Upper lobe of left lung (tissue), 4 donors: ENCODE measurements at regions not wholly inside any gene's neighbourhood (a gene's known extent, or its start where the extent isn't known, plus 50 kb on each side); places are given as distances from the start of the nearest gene placed in this dataset.

Source experiments
- EP300 ChIP-seq, 4 donors: sonication (generic); formaldehyde crosslinking; IDR thresholded peaks; one replicate each; pipeline ENCODE4 v1.5.1; 2017; ENCODE audit warnings: antibody characterized with exemption in 4 of 4, control low read depth in 2 of 4
- POLR2A ChIP-seq, 4 donors: fragments of 450-650 bp; IDR thresholded peaks; one replicate each; pipeline ENCODE4 v1.5.1; 2016 to 2017; ENCODE audit warnings: antibody characterized with exemption in 4 of 4, mild to moderate bottlenecking in 2 of 4
- POLR2AphosphoS5 ChIP-seq, 2 donors: sonication (generic); formaldehyde crosslinking; IDR thresholded peaks; one replicate each; pipeline ENCODE4 v1.5.1; 2017; ENCODE audit warnings: antibody characterized with exemption in 2 of 2
- TF ChIP-seq, protein P1 (sequence below), 6 experiments: fragments of 450-650 bp in 4 of 6; fragments of 200-600 bp in 2 of 6; sonication (generic) in 2 of 6; IDR thresholded peaks; one replicate each; pipeline ENCODE4 v1.5.1; 2016 to 2019; ENCODE audit warnings: antibody characterized with exemption in 6 of 6

DNA sequence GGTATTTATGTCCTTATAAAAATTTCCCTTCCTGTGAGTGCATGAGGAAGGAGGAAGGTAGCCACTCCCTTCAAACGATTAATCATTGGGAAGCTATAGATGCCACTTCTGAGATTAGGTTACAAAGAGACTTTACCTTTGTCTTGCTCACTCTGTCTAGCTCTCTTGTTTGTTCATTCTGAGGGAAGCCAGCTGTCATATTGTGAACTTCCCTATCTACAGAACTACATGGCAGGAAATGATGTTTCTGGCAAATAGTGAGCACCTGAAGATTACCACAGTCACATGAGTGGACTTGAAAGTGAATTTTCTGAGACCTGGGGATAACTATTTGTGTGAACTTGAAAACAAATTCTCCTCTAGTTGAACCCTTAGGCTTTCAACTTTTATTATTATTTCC is 776.8 kb downstream of the CCDC85A start:
- TF ChIP-seq POLR2A (IDR thresholded peaks at IDR 0.05) = no peak
- TF ChIP-seq, protein P1, sequence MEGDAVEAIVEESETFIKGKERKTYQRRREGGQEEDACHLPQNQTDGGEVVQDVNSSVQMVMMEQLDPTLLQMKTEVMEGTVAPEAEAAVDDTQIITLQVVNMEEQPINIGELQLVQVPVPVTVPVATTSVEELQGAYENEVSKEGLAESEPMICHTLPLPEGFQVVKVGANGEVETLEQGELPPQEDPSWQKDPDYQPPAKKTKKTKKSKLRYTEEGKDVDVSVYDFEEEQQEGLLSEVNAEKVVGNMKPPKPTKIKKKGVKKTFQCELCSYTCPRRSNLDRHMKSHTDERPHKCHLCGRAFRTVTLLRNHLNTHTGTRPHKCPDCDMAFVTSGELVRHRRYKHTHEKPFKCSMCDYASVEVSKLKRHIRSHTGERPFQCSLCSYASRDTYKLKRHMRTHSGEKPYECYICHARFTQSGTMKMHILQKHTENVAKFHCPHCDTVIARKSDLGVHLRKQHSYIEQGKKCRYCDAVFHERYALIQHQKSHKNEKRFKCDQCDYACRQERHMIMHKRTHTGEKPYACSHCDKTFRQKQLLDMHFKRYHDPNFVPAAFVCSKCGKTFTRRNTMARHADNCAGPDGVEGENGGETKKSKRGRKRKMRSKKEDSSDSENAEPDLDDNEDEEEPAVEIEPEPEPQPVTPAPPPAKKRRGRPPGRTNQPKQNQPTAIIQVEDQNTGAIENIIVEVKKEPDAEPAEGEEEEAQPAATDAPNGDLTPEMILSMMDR (IDR thresholded peaks at IDR 0.05) = no peak
- no peak for TF ChIP-seq POLR2AphosphoS5 (IDR thresholded peaks at IDR 0.05)
- TF ChIP-seq EP300 (IDR thresholded peaks at IDR 0.05) = no peak
